Keratinocyte (primary cell): ENCODE measurements at regions not wholly inside any gene's neighbourhood (a gene's known extent, or its start where the extent isn't known, plus 50 kb on each side); places are given as distances from the start of the nearest gene placed in this dataset.

Experiments
- DNase-seq: peaks from one replicate; pipeline ENCODE4 v3.0.0-alpha.2; 2011; ENCODE audit warnings: low read depth, missing footprints, low spot score
- FAIRE-seq: peaks from 2 replicates; lab custom pipeline; 2011; peaks lifted over from hg19 to GRCh38; lab: Jason Lieb, UNC
- H2AFZ ChIP-seq: 2 replicates; pipeline ENCODE4 v1.6.0; 2012; ENCODE audit warnings: low read length, control low read depth, inconsistent platforms; ENCODE audit not compliant: control insufficient read depth
- H3K27ac ChIP-seq: 2 replicates; pipeline ENCODE4 v1.5.1; 2011; ENCODE audit warnings: low read length; ENCODE audit not compliant: control insufficient read depth, insufficient read depth
- H3K27me3 ChIP-seq: 3 replicates; pipeline ENCODE4 v1.6.0; 2011; ENCODE audit warnings: low read length; ENCODE audit not compliant: control insufficient read depth, insufficient read depth; ENCODE audit errors: extremely low read depth
- H3K36me3 ChIP-seq, 2 experiments: 2 replicates in 1 of 2; 3 replicates in 1 of 2; pipeline ENCODE4 v1.5.1; 2011; ENCODE audit warnings: low read length in 2 of 2, mild to moderate bottlenecking in 1 of 2; ENCODE audit not compliant: control insufficient read depth in 2 of 2, insufficient read depth in 2 of 2; ENCODE audit errors: extremely low read depth in 1 of 2
- H3K4me1 ChIP-seq: 3 replicates; pipeline ENCODE4 v1.5.1; 2011; ENCODE audit warnings: low read length; ENCODE audit not compliant: control insufficient read depth, insufficient read depth; ENCODE audit errors: extremely low read depth
- H3K4me2 ChIP-seq: 3 replicates; pipeline ENCODE4 v1.6.0; 2011; ENCODE audit warnings: low read depth, low read length; ENCODE audit not compliant: control insufficient read depth, insufficient read depth; ENCODE audit errors: extremely low read depth
- H3K4me3 ChIP-seq, 3 experiments: fragments of 200-600 bp in 1 of 3; sonication (generic) in 1 of 3; 2 replicates in 2 of 3; 3 replicates in 1 of 3; pipeline ENCODE4 v1.5.1; 2011 to 2016; ENCODE audit warnings: low read length in 3 of 3, mild to moderate bottlenecking in 3 of 3, control low read depth in 2 of 3, inconsistent platforms in 1 of 3, low read depth in 1 of 3, mixed read lengths in 1 of 3, mixed run types in 1 of 3, moderate library complexity in 1 of 3; ENCODE audit not compliant: control insufficient read depth in 2 of 3, insufficient read depth in 2 of 3; ENCODE audit errors: extremely low read depth in 1 of 3
- H3K79me2 ChIP-seq: 2 replicates; pipeline ENCODE4 v1.6.0; 2012; ENCODE audit warnings: low read length; ENCODE audit not compliant: control insufficient read depth, insufficient read depth
- H3K9ac ChIP-seq: 3 replicates; pipeline ENCODE4 v1.6.0; 2011; ENCODE audit warnings: low read length; ENCODE audit not compliant: control insufficient read depth, insufficient read depth; ENCODE audit errors: extremely low read depth
- H3K9me1 ChIP-seq: 3 replicates; pipeline ENCODE4 v1.6.0; 2011; ENCODE audit warnings: low read length; ENCODE audit not compliant: control insufficient read depth, insufficient read depth; ENCODE audit errors: extremely low read depth
- H3K9me3 ChIP-seq: 2 replicates; pipeline ENCODE4 v1.5.1; 2012; ENCODE audit warnings: low read depth, low read length; ENCODE audit not compliant: control insufficient read depth
- H4K20me1 ChIP-seq: 3 replicates; pipeline ENCODE4 v1.6.0; 2011; ENCODE audit warnings: low read length; ENCODE audit not compliant: control insufficient read depth, insufficient read depth; ENCODE audit errors: extremely low read depth
- CTCF ChIP-seq, 3 experiments: IDR thresholded peaks in 1 of 3; conservative IDR thresholded peaks in 1 of 3; optimal IDR thresholded peaks in 1 of 3; 2 replicates in 2 of 3; 3 replicates in 1 of 3; pipeline versions ENCODE3 to v1.5.1; 2011; ENCODE audit warnings: low read length in 3 of 3, mild to moderate bottlenecking in 3 of 3, moderate library complexity in 2 of 3, control low read depth in 1 of 3, inconsistent platforms in 1 of 3; ENCODE audit not compliant: insufficient read depth in 2 of 3; ENCODE audit errors: extremely low read depth in 1 of 3
- EZH2 ChIP-seq: IDR thresholded peaks from one replicate; pipeline ENCODE4 v1.6.1; 2012; ENCODE audit warnings: inconsistent platforms, mild to moderate bottlenecking, low read length, moderate library complexity
- dilution Hi-C: fragments of 300-500 bp; cut with MboI; formaldehyde crosslinking; loops from one replicate; pipeline ENCODE4 v1.7.0; 2020; ENCODE audit warnings: low sequenced_read_pairs; ENCODE audit not compliant: extremely low pct_ligation_motif_present

DNA sequence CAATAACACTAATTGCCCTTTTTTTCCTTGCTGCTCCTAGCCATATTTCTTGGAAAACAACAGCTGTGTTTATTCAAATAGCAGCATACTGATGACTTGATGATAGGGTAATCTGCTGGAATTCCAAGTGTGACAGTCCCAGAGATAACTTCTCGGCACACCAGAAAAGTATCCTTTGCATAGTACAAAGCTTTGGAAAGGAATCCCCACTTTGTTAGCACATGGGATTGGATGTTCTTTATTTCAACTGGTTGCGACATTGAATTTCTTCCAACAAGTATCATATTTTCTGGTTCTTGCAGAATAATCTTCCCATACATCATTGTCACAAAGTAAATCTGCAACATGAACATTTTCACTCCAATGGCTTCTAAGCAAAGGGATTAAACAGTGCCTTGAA, 445.8 kb upstream of the ACVR2A start:
- Histone ChIP-seq H3K4me3 (no peak overlapping the region), H3K9ac (no peak overlapping the region), H3K4me2 (no peak overlapping the region), H3K9me3 (no peaks in the 10 kb centered on the region), H3K36me3 (no peaks in the 10 kb centered on the region), H3K9me1 (no peaks in the 10 kb centered on the region), H3K4me1 (no peaks in the 10 kb centered on the region), H4K20me1 (no peaks in the 10 kb centered on the region), H3K79me2 (no peaks in the 10 kb centered on the region), H3K27me3 (no peaks in the 10 kb centered on the region), H2AFZ (no peak overlapping the region), H3K27ac (no peak overlapping the region)
- DNase-seq (no peak), FAIRE-seq (no peak)
- dilution Hi-C loops = no loop called here
- no peak for TF ChIP-seq EZH2

DNA sequence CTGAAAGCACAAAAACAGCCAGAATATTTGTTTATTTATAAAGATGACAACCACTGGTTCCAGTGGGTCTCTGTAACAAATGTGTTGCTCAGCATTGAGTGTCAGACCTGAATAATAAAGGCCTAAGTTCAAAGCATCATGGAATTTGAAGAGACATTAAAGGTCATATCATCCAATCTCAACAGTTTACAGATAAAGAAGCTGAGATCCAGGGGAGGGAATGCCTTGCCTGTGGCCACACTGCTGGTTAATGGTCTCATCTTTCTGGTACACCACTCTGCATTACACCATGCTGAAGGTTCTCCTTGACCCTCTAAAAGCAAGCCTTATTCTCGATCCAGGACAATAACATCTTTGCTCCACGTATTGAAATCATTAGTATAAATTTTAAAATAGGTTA, 446.5 kb upstream of the ACVR2A start:
- H3K4me1 ChIP-seq = no peaks in the 10 kb centered on the region
- H3K27ac ChIP-seq = no peak overlapping the region
- H3K4me2 ChIP-seq = no peak overlapping the region
- dilution Hi-C loops = no loop called here
- no peaks in the 10 kb centered on the region for H3K36me3 ChIP-seq
- DNase-seq (no peak), FAIRE-seq (no peak)
- no peak overlapping the region for H2AFZ ChIP-seq
- no peaks in the 10 kb centered on the region for H3K27me3 ChIP-seq
- no peaks in the 10 kb centered on the region for H3K9me1 ChIP-seq
- TF ChIP-seq EZH2 (no peak), CTCF (optimal IDR thresholded peaks at IDR 0.05 in 1 of 3, IDR thresholded peaks at IDR 0.05 in 1 of 3, conservative IDR thresholded peaks at IDR 0.05 in 1 of 3; ENCODE audit: extremely low read depth in 1 of 3, insufficient read depth in 2 of 3, low read length in 3 of 3) (no peak)
- H3K4me3 ChIP-seq = no peak overlapping the region
- no peaks in the 10 kb centered on the region for H3K9me3 ChIP-seq
- H3K79me2 ChIP-seq = no peaks in the 10 kb centered on the region
- H3K9ac ChIP-seq = no peak overlapping the region
- H4K20me1 ChIP-seq = no peaks in the 10 kb centered on the region

DNA sequence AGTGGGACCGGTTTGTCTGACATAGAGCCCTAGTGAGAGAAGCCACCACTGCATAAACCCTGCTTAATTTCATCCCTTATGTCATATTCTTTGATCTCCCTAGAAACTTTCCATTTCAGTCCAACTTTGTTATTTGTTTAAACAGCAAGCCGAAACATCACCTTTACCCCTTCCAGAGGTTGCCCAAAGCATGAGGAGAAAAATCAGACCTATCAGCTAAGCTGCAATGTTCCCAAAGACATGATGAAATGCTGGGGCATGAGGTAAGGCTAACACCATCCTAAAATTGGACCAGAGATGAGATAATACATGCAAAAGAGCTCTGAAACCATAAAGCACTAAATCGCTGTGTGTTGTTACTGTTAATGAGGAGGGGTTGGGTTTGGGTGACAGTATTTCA, 447.9 kb upstream of the ACVR2A start:
- FAIRE-seq = no peak

More for the DNA sequence above, 447.9 kb upstream of the ACVR2A start:
- Histone ChIP-seq H3K27me3 (no peaks in the 10 kb centered on the region), H3K4me3 (no peak overlapping the region), H3K4me2 (no peak overlapping the region), H3K9ac (no peak overlapping the region), H2AFZ (no peak overlapping the region), H3K36me3 (no peaks in the 10 kb centered on the region), H4K20me1 (no peaks in the 10 kb centered on the region), H3K9me3 (no peaks in the 10 kb centered on the region), H3K4me1 (no peaks in the 10 kb centered on the region), H3K9me1 (no peaks in the 10 kb centered on the region), H3K79me2 (no peaks in the 10 kb centered on the region), H3K27ac (no peak overlapping the region)
- DNase-seq = no peak
- dilution Hi-C loops = no loop called here
- TF ChIP-seq CTCF (optimal IDR thresholded peaks at IDR 0.05 in 1 of 3, IDR thresholded peaks at IDR 0.05 in 1 of 3, conservative IDR thresholded peaks at IDR 0.05 in 1 of 3; ENCODE audit: extremely low read depth in 1 of 3, insufficient read depth in 2 of 3, low read length in 3 of 3) (no peak), EZH2 (no peak)
